ENCODE measurements at regions not wholly inside any gene's neighbourhood (a gene's known extent, or its start where the extent isn't known, plus 50 kb on each side); places are given as distances from the start of the nearest gene placed in this dataset.

GRCh38 chr3:41092844-41093243 is 106.5 kb upstream of the CTNNB1 start:
- no peak for TF ChIP-seq SIN3A (IDR thresholded peaks at IDR 0.05; ENCODE audit: borderline replicate concordance, insufficient read depth, low read length)
- TF ChIP-seq FOXP2 (optimal IDR thresholded peaks at IDR 0.05; ENCODE audit: borderline replicate concordance, extremely low read depth, extremely low read length, insufficient read depth): no peak

- TF ChIP-seq TAF1 (IDR thresholded peaks at IDR 0.05; ENCODE audit: borderline replicate concordance, insufficient read depth, low read length) (no peak), POLR2AphosphoS5 (IDR thresholded peaks at IDR 0.05; ENCODE audit: low read depth, low read length) (no peak), SIN3A (IDR thresholded peaks at IDR 0.05; ENCODE audit: borderline replicate concordance, insufficient read depth, low read length) (no peak), REST (IDR thresholded peaks at IDR 0.05; ENCODE audit: insufficient read depth in 1 of 2, low read depth in 2 of 2, low read length in 2 of 2) (no peak), FOXP2 (optimal IDR thresholded peaks at IDR 0.05; ENCODE audit: borderline replicate concordance, extremely low read depth, extremely low read length, insufficient read depth) (no peak)
Measured at GRCh38 chr3:41093476-41093875, 105.8 kb upstream of the CTNNB1 start.

GRCh38 chr3:41094351-41094750 is 105.0 kb upstream of the CTNNB1 start:
- TF ChIP-seq REST (IDR thresholded peaks at IDR 0.05; ENCODE audit: insufficient read depth in 1 of 2, low read depth in 2 of 2, low read length in 2 of 2): no peak
- no peak for TF ChIP-seq FOXP2 (optimal IDR thresholded peaks at IDR 0.05; ENCODE audit: borderline replicate concordance, extremely low read depth, extremely low read length, insufficient read depth)
- TF ChIP-seq SIN3A (IDR thresholded peaks at IDR 0.05; ENCODE audit: borderline replicate concordance, insufficient read depth, low read length): no peak
- TF ChIP-seq POLR2AphosphoS5 (IDR thresholded peaks at IDR 0.05; ENCODE audit: low read depth, low read length): no peak
- TF ChIP-seq TAF1 (IDR thresholded peaks at IDR 0.05; ENCODE audit: borderline replicate concordance, insufficient read depth, low read length): no peak

GRCh38 chr3:41095702-41096101 is 103.6 kb upstream of the CTNNB1 start:
- TF ChIP-seq POLR2AphosphoS5 (IDR thresholded peaks at IDR 0.05; ENCODE audit: low read depth, low read length): no peak
- no peak for TF ChIP-seq TAF1 (IDR thresholded peaks at IDR 0.05; ENCODE audit: borderline replicate concordance, insufficient read depth, low read length)
- no peak for TF ChIP-seq SIN3A (IDR thresholded peaks at IDR 0.05; ENCODE audit: borderline replicate concordance, insufficient read depth, low read length)
- TF ChIP-seq REST (IDR thresholded peaks at IDR 0.05; ENCODE audit: insufficient read depth in 1 of 2, low read depth in 2 of 2, low read length in 2 of 2): no peak
- no peak for TF ChIP-seq FOXP2 (optimal IDR thresholded peaks at IDR 0.05; ENCODE audit: borderline replicate concordance, extremely low read depth, extremely low read length, insufficient read depth)

- TF ChIP-seq REST (IDR thresholded peaks at IDR 0.05; ENCODE audit: insufficient read depth in 1 of 2, low read depth in 2 of 2, low read length in 2 of 2) (no peak), TAF1 (IDR thresholded peaks at IDR 0.05; ENCODE audit: borderline replicate concordance, insufficient read depth, low read length) (no peak), POLR2AphosphoS5 (IDR thresholded peaks at IDR 0.05; ENCODE audit: low read depth, low read length) (no peak), SIN3A (IDR thresholded peaks at IDR 0.05; ENCODE audit: borderline replicate concordance, insufficient read depth, low read length) (no peak), FOXP2 (optimal IDR thresholded peaks at IDR 0.05; ENCODE audit: borderline replicate concordance, extremely low read depth, extremely low read length, insufficient read depth) (no peak)
Measured at GRCh38 chr3:41097896-41098496, 101.3 kb upstream of the CTNNB1 start.

All from PFSK-1 (cell line).